ENCODE measurements at regions not wholly inside any gene's neighbourhood (a gene's known extent, or its start where the extent isn't known, plus 50 kb on each side); places are given as distances from the start of the nearest gene placed in this dataset.

DNA sequence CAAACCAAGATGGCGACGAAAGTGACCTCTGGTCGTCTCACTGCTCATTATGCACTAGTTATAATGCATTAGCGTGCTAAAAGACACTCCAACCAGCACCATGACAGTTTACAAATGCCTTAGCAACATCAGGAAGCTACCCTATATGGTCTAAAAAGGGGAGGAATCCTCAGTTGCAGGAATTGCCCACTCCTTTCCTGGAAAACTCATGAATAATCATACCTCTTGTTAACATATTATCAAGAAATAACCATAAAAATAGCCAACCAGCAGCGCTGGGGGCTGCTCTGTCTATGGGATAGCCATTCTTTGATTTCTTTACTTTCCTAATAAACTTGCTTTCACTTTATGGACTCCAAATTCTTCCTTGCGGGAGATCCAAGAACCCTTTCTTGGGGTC, 595.7 kb upstream of the KLF4 start:
- no TSS peak for BruUV-seq (replicated peaks)
- H4K91ac ChIP-seq (ENCODE audit: insufficient read depth, low read depth, low read length) = no peak overlapping the region
- no peak overlapping the region for H3K4ac ChIP-seq (ENCODE audit: low read depth, low read length)
- TF ChIP-seq RFX5 (IDR thresholded peaks at IDR 0.05; ENCODE audit: low read depth, low read length) = no peak
- no peak for TF ChIP-seq FOS (IDR thresholded peaks at IDR 0.05; ENCODE audit: low read depth, low read length)
- no peak for TF ChIP-seq CEBPB (IDR thresholded peaks at IDR 0.05; ENCODE audit: low read depth, low read length)
- TF ChIP-seq RCOR1 (IDR thresholded peaks at IDR 0.05; ENCODE audit: insufficient replicate concordance, low read length) = no peak
- TF ChIP-seq, protein P1, sequence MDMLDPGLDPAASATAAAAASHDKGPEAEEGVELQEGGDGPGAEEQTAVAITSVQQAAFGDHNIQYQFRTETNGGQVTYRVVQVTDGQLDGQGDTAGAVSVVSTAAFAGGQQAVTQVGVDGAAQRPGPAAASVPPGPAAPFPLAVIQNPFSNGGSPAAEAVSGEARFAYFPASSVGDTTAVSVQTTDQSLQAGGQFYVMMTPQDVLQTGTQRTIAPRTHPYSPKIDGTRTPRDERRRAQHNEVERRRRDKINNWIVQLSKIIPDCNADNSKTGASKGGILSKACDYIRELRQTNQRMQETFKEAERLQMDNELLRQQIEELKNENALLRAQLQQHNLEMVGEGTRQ (IDR thresholded peaks at IDR 0.05; ENCODE audit: low read depth, low read length) = no peak
- TF ChIP-seq, protein P2, sequence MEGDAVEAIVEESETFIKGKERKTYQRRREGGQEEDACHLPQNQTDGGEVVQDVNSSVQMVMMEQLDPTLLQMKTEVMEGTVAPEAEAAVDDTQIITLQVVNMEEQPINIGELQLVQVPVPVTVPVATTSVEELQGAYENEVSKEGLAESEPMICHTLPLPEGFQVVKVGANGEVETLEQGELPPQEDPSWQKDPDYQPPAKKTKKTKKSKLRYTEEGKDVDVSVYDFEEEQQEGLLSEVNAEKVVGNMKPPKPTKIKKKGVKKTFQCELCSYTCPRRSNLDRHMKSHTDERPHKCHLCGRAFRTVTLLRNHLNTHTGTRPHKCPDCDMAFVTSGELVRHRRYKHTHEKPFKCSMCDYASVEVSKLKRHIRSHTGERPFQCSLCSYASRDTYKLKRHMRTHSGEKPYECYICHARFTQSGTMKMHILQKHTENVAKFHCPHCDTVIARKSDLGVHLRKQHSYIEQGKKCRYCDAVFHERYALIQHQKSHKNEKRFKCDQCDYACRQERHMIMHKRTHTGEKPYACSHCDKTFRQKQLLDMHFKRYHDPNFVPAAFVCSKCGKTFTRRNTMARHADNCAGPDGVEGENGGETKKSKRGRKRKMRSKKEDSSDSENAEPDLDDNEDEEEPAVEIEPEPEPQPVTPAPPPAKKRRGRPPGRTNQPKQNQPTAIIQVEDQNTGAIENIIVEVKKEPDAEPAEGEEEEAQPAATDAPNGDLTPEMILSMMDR (conservative IDR thresholded peaks at IDR 0.05; ENCODE audit: low read depth, low read length) = no peak
- TF ChIP-seq MAZ (IDR thresholded peaks at IDR 0.05; ENCODE audit: borderline replicate concordance, low read depth, low read length) = no peak
- TF ChIP-seq RAD21 (IDR thresholded peaks at IDR 0.05; ENCODE audit: low read length) = no peak
- H3K23ac ChIP-seq (ENCODE audit: low read depth, low read length) = no peak overlapping the region
- H2BK15ac ChIP-seq (ENCODE audit: low read depth, low read length) = no peak overlapping the region
- H3K27ac ChIP-seq (ENCODE audit: insufficient read depth, low read length) = no peak overlapping the region
- H2AK9ac ChIP-seq (replicated peaks; ENCODE audit: low read depth, low read length, poor library complexity) = no peak overlapping the region
- no peak overlapping the region for H2BK120ac ChIP-seq (ENCODE audit: low read depth, low read length)
- no peak overlapping the region for H4K5ac ChIP-seq (ENCODE audit: low read depth, low read length)
- in situ Hi-C loops (cut with MboI; ENCODE audit: low sequenced_read_pairs) (no loop called here), intact Hi-C loops (cut with micrococcal nuclease) (no loop called here), dilution Hi-C loops (cut with HindIII; ENCODE audit: low sequenced_read_pairs, unreplicated experiment) (no loop called here)
- no peak overlapping the region for H2AK5ac ChIP-seq (ENCODE audit: low read depth, low read length)
- ChIA-PET POLR2A (ENCODE audit: unreplicated experiment) (no interaction called here), CTCF (no interaction called here)
- WGBS, 2 experiments (ENCODE audit: extremely low coverage in 2 of 2, insufficient read length in 1 of 2) = 100% methylated on average over 1 of the region's 6 CpGs; no CpG with 5 or more reads in 1 of the 2 experiments
- no peak overlapping the region for H3K56ac ChIP-seq (ENCODE audit: extremely low read depth, insufficient read depth, low read length)
- no peak overlapping the region for H4K8ac ChIP-seq (ENCODE audit: low read depth in 2 of 2, low read length in 2 of 2)
- no peak overlapping the region for H2BK5ac ChIP-seq (ENCODE audit: low read depth, low read length, poor library complexity, severe bottlenecking)
- no peak overlapping the region for H3K4me2 ChIP-seq (ENCODE audit: low read depth, low read length)
- H3K18ac ChIP-seq (ENCODE audit: low read depth, low read length) = no peak overlapping the region
- no peak overlapping the region for H3K4me3 ChIP-seq (ENCODE audit: insufficient read depth, low read depth, low read length)
- H3K9me3 ChIP-seq (ENCODE audit: control insufficient read depth, insufficient read depth, low read length) = no peaks in the 10 kb centered on the region
- ATAC-seq (ENCODE audit: low read depth) = no peak
- H3K9ac ChIP-seq (ENCODE audit: low read depth, low read length) = no peak overlapping the region
- H3K27me3 ChIP-seq (ENCODE audit: control insufficient read depth, insufficient read depth, low read length) = peaks cover 12% of the 10 kb centered on the region
- H3K36me3 ChIP-seq (ENCODE audit: control insufficient read depth, insufficient read depth, low read length) = no peaks in the 10 kb centered on the region
- H2BK20ac ChIP-seq (ENCODE audit: low read depth, low read length) = no peak overlapping the region
- H2AFZ ChIP-seq (replicated peaks; ENCODE audit: low read length, poor library complexity) = no peak overlapping the region
- no peaks in the 10 kb centered on the region for H3K4me1 ChIP-seq (ENCODE audit: control insufficient read depth, insufficient read depth, low read length)
- H4K20me1 ChIP-seq (ENCODE audit: insufficient read depth, low read length) = no peaks in the 10 kb centered on the region
- DNase-seq = no peak
- no peaks in the 10 kb centered on the region for H3K79me1 ChIP-seq (ENCODE audit: low read depth in 1 of 2, low read length in 2 of 2)
- no peak overlapping the region for H3K14ac ChIP-seq (replicated peaks; ENCODE audit: low read depth, low read length)
- no peaks in the 10 kb centered on the region for H3K9me1 ChIP-seq (ENCODE audit: insufficient read depth, low read length)
